ENCODE measurements at regions not wholly inside any gene's neighbourhood (a gene's known extent, or its start where the extent isn't known, plus 50 kb on each side); places are given as distances from the start of the nearest gene placed in this dataset.

DNA sequence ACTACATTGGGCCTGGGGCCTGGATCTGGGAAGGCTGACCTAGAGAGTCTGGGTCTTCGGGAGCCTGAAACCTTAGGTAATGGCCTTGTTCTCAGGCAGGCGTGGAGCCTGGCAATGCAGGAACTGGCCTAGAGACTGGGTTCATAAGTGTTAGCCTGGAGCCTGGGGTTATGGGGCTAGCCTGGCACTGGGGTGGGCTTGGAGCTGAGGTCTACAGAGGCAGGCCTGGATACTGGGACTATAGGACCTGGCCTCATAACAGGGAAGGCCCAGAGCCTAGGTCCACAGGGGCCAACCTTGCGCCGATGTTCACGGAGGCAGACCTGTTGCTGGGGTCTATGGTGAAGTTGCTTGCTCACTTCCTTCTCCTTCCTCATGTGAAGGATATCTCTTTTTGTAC is 843.8 kb upstream of the GJE1 start:
- DNase-seq: no peak

DNA sequence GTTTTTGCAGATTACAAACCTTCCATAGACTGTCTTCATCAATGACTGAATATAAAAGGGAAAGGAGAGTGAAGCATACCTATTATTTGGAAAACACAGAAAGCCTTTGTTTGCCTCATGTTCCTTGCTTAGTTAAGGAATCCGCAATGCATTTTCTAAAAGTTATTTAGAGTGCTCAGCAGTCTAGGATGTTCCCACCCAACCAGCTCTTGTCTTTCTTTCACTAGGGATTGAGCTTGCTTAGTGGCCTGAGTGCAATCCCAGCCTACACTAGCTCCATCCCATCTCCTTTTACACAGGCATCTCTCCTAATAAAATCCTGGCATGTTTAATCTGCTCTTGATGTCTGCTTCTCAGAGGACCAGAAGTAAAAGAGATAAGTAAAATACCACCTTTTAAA is 850.5 kb upstream of the GJE1 start:
- DNase-seq: no peak

DNA sequence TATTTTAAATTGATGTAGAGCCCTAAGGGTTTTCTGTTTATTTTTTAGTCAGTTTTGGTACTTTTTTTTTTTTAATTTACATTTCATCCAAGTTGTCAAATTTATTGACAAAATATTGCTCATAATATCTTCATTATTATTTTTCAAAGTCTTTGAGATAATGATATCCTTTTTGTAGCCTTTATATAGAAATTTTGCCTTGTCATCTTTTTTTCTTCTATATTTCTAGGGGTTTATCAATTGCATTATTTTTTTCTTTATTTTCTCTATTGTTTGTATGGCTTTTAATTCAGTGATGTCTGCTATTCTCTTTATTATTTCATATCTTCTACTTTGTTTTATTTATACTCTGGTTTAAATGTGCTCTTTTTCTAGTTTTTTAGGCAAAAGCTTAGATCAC is 863.0 kb upstream of the GJE1 start:
- DNase-seq: no peak

DNA sequence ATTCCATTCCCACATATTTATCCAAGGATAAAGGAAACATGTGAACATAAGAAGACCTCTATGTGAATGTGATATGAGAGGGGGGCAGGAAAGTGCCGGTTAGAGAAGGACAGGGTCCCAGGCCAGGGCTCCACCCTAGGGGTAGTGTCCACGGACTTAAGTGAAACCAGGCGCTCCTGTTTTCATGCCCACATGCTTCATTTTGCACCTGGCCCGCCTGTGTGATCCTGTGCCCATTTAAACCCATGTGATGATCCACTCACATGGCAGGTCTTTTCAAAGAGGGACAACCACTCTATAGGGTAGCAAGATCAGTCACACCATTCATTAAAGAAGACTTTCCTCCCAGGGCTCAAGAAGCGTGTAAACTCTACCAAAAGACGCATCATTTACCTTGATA is 865.3 kb upstream of the GJE1 start:
- DNase-seq: no peak

DNA sequence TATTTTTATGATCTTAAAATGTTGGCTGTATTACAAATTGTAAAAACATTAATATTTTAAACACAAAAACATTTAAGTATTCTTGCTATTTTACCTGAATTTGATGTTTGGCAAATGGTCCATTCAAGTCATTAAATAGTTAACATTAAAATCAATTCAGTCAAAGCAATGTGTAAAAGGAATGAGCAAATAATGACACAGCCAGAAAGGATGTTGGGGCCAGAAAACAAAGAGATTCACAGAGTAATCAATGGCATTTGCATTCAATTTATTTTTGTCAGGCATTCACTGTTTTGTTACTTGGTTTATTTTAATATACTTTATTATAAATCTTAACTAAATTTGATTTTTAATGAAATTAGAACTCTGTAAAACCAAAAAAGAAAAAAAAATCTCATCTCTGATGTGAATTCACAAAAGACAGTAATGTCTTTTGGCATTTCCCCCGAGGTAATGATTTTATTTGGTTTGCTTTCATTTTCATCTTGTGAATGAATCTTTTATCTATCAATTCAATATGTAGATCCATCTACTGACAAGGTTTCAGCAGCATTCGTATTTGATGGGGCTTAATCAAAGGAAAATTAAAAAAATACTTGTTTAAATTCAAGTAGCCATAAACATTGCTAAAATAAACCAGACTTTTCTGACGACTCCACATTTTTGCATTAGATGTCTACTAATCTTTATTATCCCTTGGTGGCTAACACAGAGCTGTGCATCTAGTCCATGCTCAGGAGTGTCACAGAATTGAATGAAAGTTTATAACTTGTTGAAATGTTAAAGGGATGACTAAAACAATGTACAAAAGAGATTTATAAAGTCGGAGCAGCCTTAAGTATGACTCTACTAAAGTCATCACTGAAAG is 866.7 kb upstream of the GJE1 start:
- DNase-seq: no peak

DNA sequence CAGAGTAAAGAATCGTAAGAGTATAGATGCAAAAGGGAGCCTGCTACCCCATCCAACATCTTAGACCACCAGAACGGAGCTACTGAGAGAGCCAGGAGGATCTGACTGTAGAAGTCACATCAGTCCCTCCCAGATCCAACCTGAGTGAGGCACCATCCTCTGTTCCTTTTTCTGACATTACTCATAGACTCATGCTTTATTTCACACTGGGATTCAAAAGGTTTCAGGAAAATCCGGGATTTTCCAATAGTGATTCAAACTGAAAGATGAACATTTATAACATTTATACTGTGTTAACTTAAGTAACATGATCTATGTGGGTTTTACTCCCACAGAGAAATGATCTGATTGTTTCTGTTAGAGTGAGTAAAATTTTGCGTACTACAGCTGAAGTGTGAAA is 868.6 kb upstream of the GJE1 start:
- DNase-seq: no peak

DNA sequence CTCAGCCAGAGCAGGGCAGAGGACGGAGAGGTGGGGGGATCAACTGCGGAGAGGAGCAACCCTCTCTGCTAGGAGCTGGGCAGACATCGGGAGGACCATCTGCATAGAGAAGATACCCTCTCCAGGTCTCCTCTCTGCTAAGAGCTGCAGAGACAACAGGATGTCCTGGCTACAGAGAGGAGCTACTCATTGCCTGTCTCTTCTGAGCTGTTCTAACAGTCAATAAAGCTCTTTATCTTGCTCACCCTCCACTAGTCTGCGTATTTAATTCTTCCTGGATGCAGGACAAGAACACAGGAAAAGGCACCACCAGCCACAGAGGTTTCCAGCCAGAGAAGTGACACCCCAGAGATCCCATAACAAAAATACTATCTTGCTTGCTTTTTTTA is 871.1 kb upstream of the GJE1 start:
- DNase-seq: no peak

DNA sequence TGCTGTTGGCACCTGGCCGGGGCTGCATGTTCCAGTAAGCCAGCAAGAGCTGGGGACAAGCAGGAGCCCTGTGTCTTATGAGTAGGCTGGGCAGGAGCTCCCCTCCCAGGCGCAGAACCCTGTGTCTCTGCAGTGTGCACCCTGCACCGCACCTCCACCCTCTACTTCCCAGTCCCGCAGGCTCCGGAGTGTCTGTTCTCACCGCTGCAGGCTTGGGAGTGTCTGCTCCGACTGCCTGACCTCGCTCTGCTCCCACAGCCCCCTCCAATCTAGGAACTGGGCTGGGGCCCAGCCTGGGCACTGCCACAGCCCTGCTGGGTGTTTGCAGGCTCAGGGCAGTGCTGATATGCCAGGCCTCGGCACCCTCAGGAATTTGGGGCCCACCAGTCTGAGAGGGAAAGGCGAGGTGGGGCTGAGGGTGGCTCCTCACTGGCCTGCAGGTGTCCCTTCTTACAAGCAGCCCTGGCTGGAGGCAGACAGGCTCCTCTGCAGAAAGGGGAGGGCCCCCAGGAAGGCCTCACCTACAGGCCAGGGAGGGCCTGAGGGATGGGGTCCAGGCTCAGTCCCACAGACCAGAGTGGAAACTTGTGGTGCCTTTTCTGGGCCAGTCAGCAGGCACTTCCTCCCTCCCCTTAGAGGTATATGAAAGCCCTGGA is 871.6 kb upstream of the GJE1 start:
- DNase-seq: no peak

DNA sequence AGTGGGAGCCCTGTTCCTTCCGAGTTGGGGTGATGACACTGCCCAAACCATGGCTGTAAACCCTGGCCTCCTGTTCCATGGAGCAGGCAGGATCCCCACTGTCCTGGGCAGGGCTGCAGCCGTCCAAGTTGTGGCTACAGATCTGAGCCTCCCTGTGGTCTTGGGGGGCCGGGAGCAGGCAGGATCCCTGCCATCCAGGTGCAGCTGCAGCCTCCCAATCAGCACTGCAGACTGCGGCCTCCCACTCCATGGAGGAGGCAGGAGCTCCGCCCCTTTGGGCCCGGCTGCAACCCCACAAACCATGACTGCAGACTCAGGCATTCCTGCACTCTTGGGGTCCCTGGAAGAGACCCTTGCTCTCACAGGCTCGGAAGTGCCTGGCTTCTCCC is 872.1 kb upstream of the GJE1 start:
- no peak for DNase-seq

DNA sequence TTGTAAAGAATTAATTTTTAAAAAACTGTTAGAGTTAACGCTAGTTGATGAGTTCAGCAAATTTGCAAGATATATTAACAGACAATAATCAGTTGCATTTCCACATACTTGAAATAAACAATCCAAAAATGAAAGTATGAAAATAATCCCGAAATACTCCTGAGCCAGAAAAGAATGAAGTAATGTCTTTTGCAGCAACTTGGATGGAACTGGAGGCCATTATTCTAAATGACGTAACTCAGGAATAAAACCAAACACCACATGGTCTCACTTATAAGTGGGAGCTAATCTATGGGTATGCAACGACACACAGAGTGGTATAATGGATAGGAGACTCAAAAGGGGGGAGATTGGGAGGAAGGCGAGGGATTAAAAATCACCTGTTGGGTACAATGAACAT is 872.9 kb upstream of the GJE1 start:
- DNase-seq: no peak

DNA sequence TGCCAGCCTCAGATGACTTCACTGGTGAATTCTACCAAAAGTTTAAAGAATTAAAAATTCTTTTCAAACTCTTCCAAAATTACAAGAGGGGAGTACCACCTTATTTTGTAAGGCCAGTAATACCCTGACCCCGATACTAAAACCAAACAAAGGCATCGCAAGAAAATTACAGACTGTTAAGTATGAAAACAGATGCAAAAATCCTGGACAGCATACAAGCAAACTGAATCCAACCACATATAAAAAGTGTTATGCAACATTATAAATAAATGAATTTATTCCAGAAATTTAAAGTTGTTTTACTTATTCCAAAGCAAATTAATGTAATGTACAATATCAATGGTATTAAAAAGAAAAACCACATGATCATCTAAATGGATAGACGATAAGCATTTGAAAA is 873.6 kb upstream of the GJE1 start:
- no peak for DNase-seq

DNA sequence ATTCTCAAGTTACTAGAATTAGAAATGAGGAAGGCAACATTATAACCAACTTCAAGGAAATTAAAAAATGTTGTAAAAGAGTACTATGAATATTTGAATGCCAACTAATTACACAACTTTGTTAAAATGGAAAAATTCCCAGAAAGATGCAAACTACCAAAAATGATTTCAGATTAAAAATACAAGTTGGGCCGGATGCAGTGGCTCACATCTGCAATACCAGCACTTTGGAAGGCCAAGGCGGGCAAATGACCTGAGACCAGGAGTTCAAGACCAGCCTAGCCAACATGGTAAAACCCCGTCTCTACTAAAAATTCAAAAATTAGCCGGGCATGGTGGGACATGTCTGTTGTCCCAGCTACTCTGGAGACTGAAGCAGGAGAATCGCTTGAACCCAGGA is 874.2 kb upstream of the GJE1 start:
- DNase-seq: no peak

DNA sequence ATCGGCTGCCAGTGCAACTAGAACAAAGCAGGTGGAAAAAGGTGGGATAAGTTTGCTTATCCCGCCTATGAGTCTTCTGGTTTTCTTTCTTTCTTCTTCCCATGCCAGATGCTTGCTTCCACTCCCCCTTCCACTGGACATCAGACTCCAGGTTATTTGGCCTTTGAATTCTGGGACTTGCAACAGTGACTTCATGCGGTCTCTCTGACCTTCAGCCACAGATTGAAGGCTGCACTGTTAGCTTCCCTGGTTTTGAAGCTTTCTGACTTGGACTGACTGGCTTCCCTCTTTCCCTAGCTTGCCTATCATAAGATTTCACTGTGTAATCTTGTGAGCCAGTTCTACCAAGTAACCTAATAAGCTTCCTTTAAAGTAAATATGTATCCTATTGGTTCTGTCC is 878.4 kb upstream of the GJE1 start:
- no peak for DNase-seq

DNA sequence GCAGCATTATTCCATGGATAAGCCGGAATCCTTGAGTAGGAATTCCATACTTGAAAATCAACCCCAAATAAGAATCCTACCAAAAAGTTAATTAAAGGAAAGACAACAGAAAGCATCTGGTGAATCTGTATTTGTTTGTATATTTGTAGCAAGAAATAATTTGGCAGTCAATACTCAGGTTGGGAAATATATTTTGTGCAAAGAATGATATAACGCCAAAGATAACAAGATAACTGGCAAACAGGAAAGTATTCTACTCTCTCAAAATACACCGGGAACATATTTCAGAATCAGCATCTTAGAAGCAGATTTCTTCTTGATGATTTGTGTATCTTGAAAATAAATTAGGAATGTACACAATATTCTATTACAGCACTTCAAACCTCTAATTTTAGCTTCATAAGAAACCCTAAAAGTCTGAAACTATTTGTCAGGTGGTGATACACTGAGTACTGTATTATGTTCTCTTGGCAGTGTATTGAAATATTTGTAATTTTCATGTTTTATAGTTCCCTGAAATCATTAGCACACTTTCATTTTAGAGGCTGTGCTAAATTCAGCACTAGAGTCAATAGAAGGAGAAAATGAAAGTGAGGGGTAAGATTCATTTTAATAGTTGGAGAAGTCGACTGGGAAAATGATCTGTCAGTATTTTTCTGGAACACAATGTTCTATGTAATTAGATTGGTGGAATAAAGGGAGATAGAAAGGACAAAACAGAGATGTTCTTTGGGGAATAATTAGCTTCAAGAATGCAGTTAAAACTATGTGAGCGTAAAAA is 879.7 kb upstream of the GJE1 start:
- DNase-seq: no peak

DNA sequence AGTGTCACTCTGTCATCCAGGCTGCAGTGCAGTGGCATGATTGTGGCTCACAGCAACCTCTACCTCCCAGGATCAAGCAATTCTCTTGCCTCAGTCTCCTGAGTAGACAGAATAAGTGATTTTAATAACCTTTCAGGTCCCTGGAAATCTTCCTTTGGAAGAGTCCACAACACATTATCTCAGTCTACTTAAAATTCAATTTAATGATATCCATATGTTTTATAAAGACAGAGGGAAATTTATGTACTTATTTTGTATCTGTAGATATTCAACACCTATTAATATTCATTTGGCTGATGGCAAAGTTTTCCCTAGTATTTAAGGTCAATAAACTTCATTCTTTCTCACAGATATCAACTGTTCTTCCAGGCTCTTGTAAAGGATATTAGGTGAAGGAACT is 881.4 kb upstream of the GJE1 start:
- no peak for DNase-seq

DNA sequence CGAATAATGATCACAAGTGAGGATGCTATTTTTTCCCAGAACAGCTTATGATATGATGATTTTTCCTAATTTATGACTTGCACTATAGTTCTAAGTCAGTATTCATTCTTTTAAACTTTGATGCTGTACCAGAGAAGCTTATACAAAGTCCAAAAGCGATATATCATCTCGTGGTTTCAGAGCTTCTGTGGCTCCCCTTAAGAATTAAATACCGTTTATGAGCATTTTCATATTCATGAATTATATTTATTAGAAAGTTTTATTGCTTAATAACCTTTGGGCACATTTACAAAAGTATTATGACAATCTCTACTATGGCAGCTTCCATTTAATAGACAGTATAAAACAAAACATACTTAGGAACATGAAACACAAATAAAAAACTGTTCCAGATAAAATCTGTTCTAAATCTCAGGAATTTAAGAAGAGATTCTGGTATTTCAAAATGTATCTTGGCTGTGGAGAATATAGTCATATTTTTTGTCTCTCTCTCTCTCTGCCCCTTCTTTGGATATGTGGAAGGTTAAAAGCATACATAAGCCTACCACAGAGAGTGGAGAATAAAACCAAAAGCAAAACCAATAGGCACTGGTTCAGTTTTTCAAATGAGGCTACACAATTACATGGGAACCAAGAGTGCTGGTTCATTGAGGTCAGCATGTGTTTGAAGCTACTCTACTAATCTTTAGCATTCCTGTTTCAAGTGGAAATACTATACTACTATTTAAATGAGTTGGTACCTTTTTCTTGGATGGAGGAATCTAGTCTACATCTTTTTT is 884.5 kb upstream of the GJE1 start:
- DNase-seq: no peak

DNA sequence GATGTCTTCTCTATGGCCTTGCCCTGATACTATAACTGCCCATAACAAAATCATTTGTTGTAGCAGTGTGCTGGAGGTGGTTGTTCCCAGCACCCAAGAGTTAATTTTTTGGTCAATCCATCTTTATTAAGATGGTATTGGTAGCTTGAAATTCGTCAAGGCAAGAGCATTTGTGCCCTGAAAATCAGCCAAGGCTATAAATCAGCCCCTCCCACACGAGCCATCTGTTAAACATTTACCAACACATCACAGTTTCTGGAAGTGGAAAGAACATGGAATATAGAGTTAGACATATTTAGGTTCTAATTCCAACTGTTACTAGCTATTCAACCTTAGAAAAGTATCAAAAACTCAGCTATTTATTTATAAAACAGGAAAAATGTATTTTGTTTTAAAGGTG is 888.4 kb upstream of the GJE1 start:
- DNase-seq: no peak

DNA sequence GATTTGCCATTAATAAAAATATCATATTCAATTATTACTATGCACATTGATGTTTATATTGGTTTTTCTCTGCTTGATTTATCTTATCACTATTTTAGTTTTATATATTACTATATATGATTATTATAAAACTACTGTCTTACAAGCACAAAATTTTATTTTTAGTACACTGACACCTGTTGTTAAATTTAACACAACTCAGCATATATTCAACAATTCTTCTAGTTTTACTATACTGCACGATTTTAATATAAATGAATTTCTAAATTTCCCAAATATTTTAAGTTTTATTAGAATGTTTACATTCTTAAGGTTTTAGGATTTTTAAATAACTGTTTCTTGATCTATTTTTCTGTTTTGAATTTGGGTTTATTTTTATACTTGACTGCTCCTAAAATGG is 889.8 kb upstream of the GJE1 start:
- DNase-seq: no peak

DNA sequence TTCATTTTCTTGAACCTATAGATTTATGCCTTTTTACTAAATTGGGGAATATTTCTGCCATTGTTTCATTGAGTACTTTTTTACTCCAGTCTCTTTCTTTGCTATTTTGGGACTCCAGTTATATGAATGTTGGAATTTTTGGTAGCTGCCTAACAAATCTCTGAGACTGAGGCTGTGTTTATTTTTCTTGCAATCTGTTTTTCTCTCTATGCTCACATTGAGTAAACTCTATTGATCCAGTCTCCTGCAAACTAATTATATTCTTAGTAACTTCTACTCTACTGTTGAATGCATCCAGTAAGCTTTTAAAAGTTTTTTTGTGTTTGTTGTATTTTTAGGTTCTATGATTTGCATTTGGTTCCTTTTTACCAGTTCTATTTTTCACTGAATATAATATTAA is 903.4 kb upstream of the GJE1 start:
- no peak for DNase-seq

DNA sequence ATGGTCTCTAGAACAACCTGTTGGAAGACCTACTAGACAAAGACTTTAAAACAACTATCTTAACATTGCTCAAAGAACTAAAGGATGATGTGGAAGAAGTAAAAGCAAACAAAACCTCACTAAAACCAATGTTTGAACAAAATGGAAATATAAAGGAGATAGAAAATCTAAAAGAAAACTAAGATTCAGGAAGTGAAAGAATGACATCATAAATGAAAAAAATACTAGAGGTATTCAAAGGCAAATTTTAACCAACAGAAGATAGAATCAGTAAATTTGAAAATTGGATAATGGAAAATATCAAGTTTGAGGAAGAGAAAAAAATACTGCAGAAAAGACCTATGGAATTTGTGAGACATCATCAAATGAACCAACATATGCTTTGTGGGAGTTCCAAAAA is 914.1 kb upstream of the GJE1 start:
- no peak for DNase-seq

DNA sequence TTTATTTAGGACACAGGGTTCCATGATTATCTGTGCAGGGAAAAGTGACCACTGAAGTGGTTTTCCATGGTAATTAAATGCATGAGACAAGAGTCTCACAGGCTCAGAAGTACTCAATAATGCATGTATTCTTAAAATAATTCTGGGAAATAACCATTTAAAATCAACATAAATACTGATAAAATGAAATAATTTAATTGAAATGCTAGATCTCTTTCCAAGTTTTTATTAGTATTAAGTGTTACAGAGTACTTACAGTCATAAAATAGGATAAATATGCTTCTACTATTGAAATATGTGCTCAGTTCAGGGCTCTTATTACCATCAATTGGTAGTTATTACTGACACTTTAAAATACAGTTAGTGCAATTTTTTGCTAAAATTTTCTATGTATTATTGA is 916.0 kb upstream of the GJE1 start:
- DNase-seq: no peak

DNA sequence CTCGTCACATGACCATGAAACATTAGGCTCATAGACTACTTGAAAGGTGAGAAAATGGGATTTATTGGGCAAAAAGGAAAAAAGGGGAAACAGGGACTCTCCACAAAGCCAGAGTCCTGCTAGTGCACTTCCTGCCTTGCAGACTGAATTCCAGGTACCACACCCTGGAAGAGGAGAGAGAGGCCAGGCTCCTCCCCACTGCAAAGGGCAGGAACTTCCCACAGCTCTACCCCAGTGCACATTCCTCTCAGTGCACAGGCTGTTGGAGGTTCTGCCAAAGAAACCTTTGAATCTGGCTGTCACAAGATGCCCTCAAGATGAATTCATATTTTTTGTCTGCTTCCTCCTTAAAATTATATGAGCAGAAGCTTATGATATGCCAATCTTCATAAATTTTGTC is 920.4 kb upstream of the GJE1 start:
- DNase-seq: no peak

DNA sequence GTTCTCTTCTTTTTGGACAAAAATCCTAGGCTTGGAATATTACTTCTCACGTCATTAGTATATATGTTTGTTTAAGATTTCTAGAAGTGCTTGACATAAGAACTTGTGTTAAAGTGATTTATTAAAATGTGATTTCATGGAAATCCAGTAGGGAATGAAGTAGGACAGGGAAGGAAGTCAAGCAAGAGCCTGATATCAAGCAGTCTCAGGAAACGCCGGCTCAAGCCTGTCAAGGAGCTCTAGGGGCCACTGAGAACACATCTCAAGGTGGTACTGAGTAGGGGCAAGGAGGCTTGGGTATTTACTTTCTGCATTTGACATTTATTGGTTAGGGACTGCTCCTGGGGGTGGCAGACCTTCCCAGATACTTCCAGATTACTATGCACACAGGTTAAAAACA is 920.9 kb upstream of the GJE1 start:
- DNase-seq: no peak

Measured in midbrain (tissue), 1 donor.